Stomach (tissue), 8 donors: ENCODE measurements at regions not wholly inside any gene's neighbourhood (a gene's known extent, or its start where the extent isn't known, plus 50 kb on each side); places are given as distances from the start of the nearest gene placed in this dataset.
"Not testable (repeated sequence)": the region's sequence is repeated elsewhere in the genome, so short reads cannot be mapped to it uniquely, and the experiment has no call there.

Experiments
- DNase-seq, 2 donors: peaks; one replicate each; pipeline versions ENCODE4 v3.0.0 to v3.0.0-alpha.2; 2013 to 2019
- H3K27ac ChIP-seq, 5 donors: fragments of 200-600 bp in 4 of 5; sonication (generic) in 4 of 5; one replicate each; pipeline ENCODE4 v1.5.1; 2013 to 2019; ENCODE audit warnings: mild to moderate bottlenecking in 1 of 5, moderate library complexity in 1 of 5
- H3K27me3 ChIP-seq, 3 donors: fragments of 200-600 bp; sonication (generic); one replicate each; pipeline ENCODE4 v1.5.1; 2017 to 2019; ENCODE audit warnings: mixed run types in 1 of 3
- H3K36me3 ChIP-seq, 4 donors: fragments of 200-600 bp; sonication (generic); 1 replicate in 3 of 4; 2 replicates in 1 of 4; pipeline ENCODE4 v1.5.1; 2016 to 2019
- H3K4me1 ChIP-seq, 4 donors: fragments of 200-600 bp; sonication (generic); one replicate each; pipeline ENCODE4 v1.5.1; 2016 to 2019
- H3K4me3 ChIP-seq, 4 donors: fragments of 200-600 bp; sonication (generic) in 3 of 4; one replicate each; pipeline ENCODE4 v1.5.1; 2016 to 2019; ENCODE audit warnings: mild to moderate bottlenecking in 1 of 4
- H3K9me3 ChIP-seq, 4 donors: fragments of 200-600 bp; sonication (generic); one replicate each; pipeline ENCODE4 v1.5.1; 2016 to 2019
- CTCF ChIP-seq, 7 experiments: fragments of 450-650 bp in 4 of 7; fragments of 200-600 bp in 3 of 7; sonication (generic) in 3 of 7; IDR thresholded peaks; one replicate each; pipeline ENCODE4 v1.5.1; 2016 to 2019; ENCODE audit warnings: antibody characterized with exemption in 7 of 7, control low read depth in 2 of 7, mild to moderate bottlenecking in 1 of 7
- EP300 ChIP-seq: sonication (generic); formaldehyde crosslinking; IDR thresholded peaks from one replicate; pipeline ENCODE4 v1.6.1; 2017; ENCODE audit warnings: antibody characterized with exemption
- POLR2A ChIP-seq, 4 donors: fragments of 450-650 bp; IDR thresholded peaks; one replicate each; pipeline ENCODE4 v1.6.1; 2016; ENCODE audit warnings: antibody characterized with exemption in 4 of 4, control low read depth in 2 of 4, mild to moderate bottlenecking in 1 of 4, moderate library complexity in 1 of 4
- POLR2AphosphoS5 ChIP-seq, 3 donors: sonication (generic); formaldehyde crosslinking; IDR thresholded peaks; one replicate each; pipeline ENCODE4 v1.6.1; 2016; ENCODE audit warnings: antibody characterized with exemption in 3 of 3
- WGBS, 5 donors: extraction: QIAGEN DNeasy Blood & Tissue Kit in 3 of 5; methylation state at CpG; one replicate each; pipeline versions ENCODE4 v1.1.5 to v1.1.7; 2013 to 2018; 5-methylcytosine and 5-hydroxymethylcytosine counted together
- intact Hi-C: fragments of 100-400 bp; cut with DNase I; formaldehyde crosslinking; loops from one replicate; pipeline ENCODE4 v1.15.1; 2023; ENCODE audit warnings: low total_unique reads
- donor health status: healthy with polysubstance abuse.
- donor health status: Bipolar disorder and iron deficiency.
- donor health status: healthy.

GRCh38 chr11:87889126-87889525, 286.1 kb downstream of the RAB38 start:
- Histone ChIP-seq H3K27ac (no peak overlapping the region), H3K4me3 (no peak overlapping the region), H3K9me3 (no peaks in the 10 kb centered on the region), H3K4me1 (no peaks in the 10 kb centered on the region), H3K36me3 (no peaks in the 10 kb centered on the region), H3K27me3 (no peaks in the 10 kb centered on the region)
- intact Hi-C loops: no loop called here
- DNase-seq: no peak
- TF ChIP-seq EP300 (no peak), POLR2A (IDR thresholded peaks at IDR 0.05) (no peak), POLR2AphosphoS5 (IDR thresholded peaks at IDR 0.05) (no peak), CTCF (IDR thresholded peaks at IDR 0.05) (no peak)

GRCh38 chr11:87885084-87885483, 290.2 kb downstream of the RAB38 start:
- WGBS, 5 donors: 82 to 97% (median 93%) methylated on average over 1 of the region's 1 CpG
- H3K27me3 ChIP-seq, H3K9me3 ChIP-seq, DNase-seq, H3K4me1 ChIP-seq, H3K36me3 ChIP-seq, H3K4me3 ChIP-seq, H3K27ac ChIP-seq, intact Hi-C loops: not testable (repeated sequence)

GRCh38 chr11:87879118-87879517, 296.1 kb downstream of the RAB38 start:
- no peak overlapping the region for H3K27ac ChIP-seq
- intact Hi-C loops: no loop called here
- H3K4me3 ChIP-seq: no peak overlapping the region
- peaks cover 0 to 4% (median 0%) of the 10 kb centered on the region in 4 donors for H3K4me1 ChIP-seq
- WGBS, 5 donors: 80 to 87% (median 84%) methylated on average over 4 of the region's 4 CpGs
- no peak for DNase-seq
- no peaks in the 10 kb centered on the region for H3K27me3 ChIP-seq
- TF ChIP-seq POLR2AphosphoS5 (IDR thresholded peaks at IDR 0.05) (no peak), CTCF (IDR thresholded peaks at IDR 0.05) (no peak), POLR2A (IDR thresholded peaks at IDR 0.05) (no peak), EP300 (no peak)
- H3K36me3 ChIP-seq: no peaks in the 10 kb centered on the region
- no peaks in the 10 kb centered on the region for H3K9me3 ChIP-seq

DNA sequence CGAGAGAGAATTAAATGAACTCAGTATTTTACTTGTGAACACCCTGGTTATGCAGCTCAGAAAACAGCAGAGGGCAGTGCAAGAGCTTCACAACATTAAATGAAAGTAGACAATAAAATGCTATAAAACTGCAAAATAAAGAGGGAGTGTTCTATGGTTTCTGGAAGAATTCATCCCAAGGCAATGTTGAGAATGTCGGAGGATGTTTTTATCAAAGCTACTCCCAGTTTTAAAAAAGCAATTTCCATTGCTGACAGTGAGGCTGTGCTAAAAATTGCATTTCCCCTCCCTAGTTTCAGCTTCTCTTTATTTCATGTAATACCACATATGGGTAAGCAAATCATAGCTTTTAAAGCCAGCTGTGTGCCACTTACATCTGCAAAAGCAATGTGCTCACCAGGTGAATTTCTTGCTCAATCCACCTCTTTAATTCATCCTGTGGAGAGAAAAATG, 296.8 kb downstream of the RAB38 start:
- Histone ChIP-seq H3K9me3 (no peaks in the 10 kb centered on the region), H3K4me1 (peaks cover 0 to 4% (median 0%) of the 10 kb centered on the region in 4 donors), H3K4me3 (no peak overlapping the region), H3K36me3 (no peaks in the 10 kb centered on the region), H3K27ac (no peak overlapping the region), H3K27me3 (no peaks in the 10 kb centered on the region)
- intact Hi-C loops: no loop called here
- TF ChIP-seq POLR2A (IDR thresholded peaks at IDR 0.05): no peak
- peak in 2 of 7 experiments; percentile 22 to 25 for TF ChIP-seq CTCF (IDR thresholded peaks at IDR 0.05)
- TF ChIP-seq POLR2AphosphoS5 (IDR thresholded peaks at IDR 0.05): no peak
- no peak for TF ChIP-seq EP300
- DNase-seq: peak in 1 of 2 donors; percentile 74
- 20 to 43% (median 33%) methylated on average over 2 of the region's 2 CpGs for WGBS, 5 donors

- no peak overlapping the region for H3K4me3 ChIP-seq
- no peaks in the 10 kb centered on the region for H3K27me3 ChIP-seq
- no peaks in the 10 kb centered on the region for H3K9me3 ChIP-seq
- no peak for DNase-seq
- no peak overlapping the region for H3K27ac ChIP-seq
- no peak for TF ChIP-seq POLR2AphosphoS5 (IDR thresholded peaks at IDR 0.05)
- TF ChIP-seq POLR2A (IDR thresholded peaks at IDR 0.05): no peak
- TF ChIP-seq EP300: no peak
- no peak for TF ChIP-seq CTCF (IDR thresholded peaks at IDR 0.05)
- 35 to 60% (median 55%) methylated on average over 2 of the region's 2 CpGs for WGBS, 5 donors
- intact Hi-C loops: no loop called here
- no peaks in the 10 kb centered on the region for H3K4me1 ChIP-seq
- H3K36me3 ChIP-seq: no peaks in the 10 kb centered on the region
These were observed 304.2 kb downstream of the RAB38 start for GRCh38 chr11:87871056-87871455.
